HG03175 (cell line): ENCODE measurements at regions not wholly inside any gene's neighbourhood (a gene's known extent, or its start where the extent isn't known, plus 50 kb on each side); places are given as distances from the start of the nearest gene placed in this dataset.

Source experiments
- ATAC-seq: cut with Tn5 transposase; IDR thresholded peaks from one replicate; pipeline ENCODE4 v1.9.1; 2021; ENCODE audit warnings: mild to moderate bottlenecking, moderate library complexity; ENCODE audit not compliant: unreplicated experiment

GRCh38 chr4:13892739-13893105, 265.2 kb upstream of the BOD1L1 start:
- no peak for ATAC-seq

- no peak for ATAC-seq
These were observed 265.7 kb upstream of the BOD1L1 start for GRCh38 chr4:13893211-13893610.

- no peak for ATAC-seq
These were observed 266.5 kb upstream of the BOD1L1 start for GRCh38 chr4:13893987-13894386.

GRCh38 chr4:13900780-13901179, 273.3 kb upstream of the BOD1L1 start:
- ATAC-seq = no peak

GRCh38 chr4:13902146-13902545, 274.6 kb upstream of the BOD1L1 start:
- ATAC-seq = no peak

- no peak for ATAC-seq
These were observed 275.5 kb upstream of the BOD1L1 start for GRCh38 chr4:13903061-13903460.

GRCh38 chr4:13903901-13904300, 276.4 kb upstream of the BOD1L1 start:
- ATAC-seq = no peak

GRCh38 chr4:13905543-13905942, 278.0 kb upstream of the BOD1L1 start:
- ATAC-seq = no peak

GRCh38 chr4:13906727-13907126, 279.2 kb upstream of the BOD1L1 start:
- ATAC-seq = no peak

GRCh38 chr4:13907255-13907751, 279.8 kb upstream of the BOD1L1 start:
- ATAC-seq = no peak

GRCh38 chr4:13908455-13908854, 280.9 kb upstream of the BOD1L1 start:
- ATAC-seq = no peak

GRCh38 chr4:13910556-13910955, 283.0 kb upstream of the BOD1L1 start:
- ATAC-seq = no peak

- ATAC-seq = no peak
These were observed 283.7 kb upstream of the BOD1L1 start for GRCh38 chr4:13911256-13911655.

- ATAC-seq = no peak
These were observed 285.0 kb upstream of the BOD1L1 start for GRCh38 chr4:13912436-13912925.

- no peak for ATAC-seq
These were observed 285.4 kb upstream of the BOD1L1 start for GRCh38 chr4:13912966-13913365.

- ATAC-seq = no peak
These were observed 289.5 kb upstream of the BOD1L1 start for GRCh38 chr4:13917015-13917414.

GRCh38 chr4:13918110-13918509, 290.6 kb upstream of the BOD1L1 start:
- no peak for ATAC-seq

GRCh38 chr4:13918991-13919441, 291.5 kb upstream of the BOD1L1 start:
- no peak for ATAC-seq

GRCh38 chr4:13920111-13920875, 292.8 kb upstream of the BOD1L1 start:
- no peak for ATAC-seq

GRCh38 chr4:13920901-13921300, 293.4 kb upstream of the BOD1L1 start:
- ATAC-seq = no peak

GRCh38 chr4:13921805-13922204, 294.3 kb upstream of the BOD1L1 start:
- no peak for ATAC-seq

- ATAC-seq = no peak
These were observed 294.9 kb upstream of the BOD1L1 start for GRCh38 chr4:13922459-13922858.
